ENCODE measurements at regions not wholly inside any gene's neighbourhood (a gene's known extent, or its start where the extent isn't known, plus 50 kb on each side); places are given as distances from the start of the nearest gene placed in this dataset.

DNA sequence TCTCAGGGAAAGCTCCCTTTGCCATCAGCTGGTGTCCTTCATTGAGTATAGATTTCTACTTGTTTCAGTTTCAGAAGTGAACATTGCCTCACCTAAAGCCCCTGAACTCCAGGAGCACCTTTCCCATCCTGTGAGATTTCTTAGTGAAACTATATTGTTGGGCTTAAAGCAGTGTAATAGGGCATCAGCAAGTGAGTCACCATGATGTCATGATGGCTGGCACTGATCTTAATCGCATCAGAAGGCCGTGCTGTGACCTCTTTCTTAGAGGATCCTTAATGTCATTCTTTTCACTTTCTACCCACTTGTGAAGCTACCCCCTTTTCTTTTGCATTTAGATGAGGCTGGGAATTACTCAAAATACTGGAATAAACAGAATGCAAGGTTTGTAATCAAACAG, 401.3 kb downstream of the MTRR start:
- Histone ChIP-seq H3K27me3 (ENCODE audit: insufficient read depth, low read length) (no peaks in the 10 kb centered on the region), H3K36me3 (ENCODE audit: insufficient read depth, low read length) (no peaks in the 10 kb centered on the region), H3K9me3 (ENCODE audit: low read length) (no peaks in the 10 kb centered on the region), H3K79me2 (ENCODE audit: insufficient read depth, low read length) (no peaks in the 10 kb centered on the region), H3K4me2 (ENCODE audit: low read length) (no peak overlapping the region), H3K9ac (ENCODE audit: low read length) (no peak overlapping the region), H3K4me3 (ENCODE audit: low read depth, low read length, poor library complexity, severe bottlenecking) (no peak overlapping the region), H2AFZ (ENCODE audit: low read length) (no peak overlapping the region), H3K4me1 (ENCODE audit: insufficient read depth, low read length, severe bottlenecking) (no peaks in the 10 kb centered on the region), H3K9me2 (ENCODE audit: low read depth, low read length) (no peaks in the 10 kb centered on the region), H3K27ac (ENCODE audit: low read depth, low read length, poor library complexity, severe bottlenecking) (no peak overlapping the region), H3F3A (ENCODE audit: insufficient read depth, low read length) (no peaks in the 10 kb centered on the region), H4K20me1 (ENCODE audit: insufficient read depth, low read length) (no peaks in the 10 kb centered on the region)
- TF ChIP-seq, protein P1, sequence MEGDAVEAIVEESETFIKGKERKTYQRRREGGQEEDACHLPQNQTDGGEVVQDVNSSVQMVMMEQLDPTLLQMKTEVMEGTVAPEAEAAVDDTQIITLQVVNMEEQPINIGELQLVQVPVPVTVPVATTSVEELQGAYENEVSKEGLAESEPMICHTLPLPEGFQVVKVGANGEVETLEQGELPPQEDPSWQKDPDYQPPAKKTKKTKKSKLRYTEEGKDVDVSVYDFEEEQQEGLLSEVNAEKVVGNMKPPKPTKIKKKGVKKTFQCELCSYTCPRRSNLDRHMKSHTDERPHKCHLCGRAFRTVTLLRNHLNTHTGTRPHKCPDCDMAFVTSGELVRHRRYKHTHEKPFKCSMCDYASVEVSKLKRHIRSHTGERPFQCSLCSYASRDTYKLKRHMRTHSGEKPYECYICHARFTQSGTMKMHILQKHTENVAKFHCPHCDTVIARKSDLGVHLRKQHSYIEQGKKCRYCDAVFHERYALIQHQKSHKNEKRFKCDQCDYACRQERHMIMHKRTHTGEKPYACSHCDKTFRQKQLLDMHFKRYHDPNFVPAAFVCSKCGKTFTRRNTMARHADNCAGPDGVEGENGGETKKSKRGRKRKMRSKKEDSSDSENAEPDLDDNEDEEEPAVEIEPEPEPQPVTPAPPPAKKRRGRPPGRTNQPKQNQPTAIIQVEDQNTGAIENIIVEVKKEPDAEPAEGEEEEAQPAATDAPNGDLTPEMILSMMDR (IDR thresholded peaks at IDR 0.05; ENCODE audit: low read length), result no peak
- no peak for TF ChIP-seq EZH2 (IDR thresholded peaks at IDR 0.05; ENCODE audit: borderline replicate concordance, low read length)

DNA sequence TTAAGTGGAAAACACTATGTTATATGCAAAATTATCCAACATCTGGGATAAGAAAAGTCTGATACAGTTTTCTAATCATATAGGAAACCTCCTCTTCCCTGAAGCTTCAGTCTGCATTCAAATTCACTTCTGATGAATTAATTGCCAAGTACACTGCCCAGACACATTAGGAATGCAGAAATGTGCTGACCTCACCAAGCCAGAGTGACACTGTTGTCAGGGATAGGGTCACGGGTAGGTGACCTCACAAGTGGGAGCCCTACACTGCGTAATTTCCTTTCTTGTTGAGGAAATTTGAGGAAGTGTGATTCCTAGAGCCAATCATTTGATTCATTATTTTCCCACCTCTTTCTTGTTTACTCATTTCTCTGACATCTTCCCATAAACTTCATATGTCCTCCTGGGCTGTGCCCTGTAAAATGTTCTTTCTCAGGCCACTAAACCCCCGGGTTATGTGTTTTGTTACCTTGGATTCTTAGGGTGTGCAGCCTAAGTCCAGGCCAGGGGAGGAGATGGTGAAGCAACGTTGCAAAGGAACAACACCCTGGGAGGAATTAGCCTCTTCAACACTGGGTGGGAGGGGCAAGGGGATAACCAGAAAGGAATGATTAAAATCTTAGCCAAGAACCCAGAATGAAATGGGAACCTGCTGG, 411.9 kb downstream of the MTRR start:
- Histone ChIP-seq H4K20me1 (ENCODE audit: insufficient read depth, low read length) (no peaks in the 10 kb centered on the region), H3K9ac (ENCODE audit: low read length) (no peak overlapping the region), H3K9me2 (ENCODE audit: low read depth, low read length) (no peaks in the 10 kb centered on the region), H3K4me2 (ENCODE audit: low read length) (no peak overlapping the region), H3K36me3 (ENCODE audit: insufficient read depth, low read length) (no peaks in the 10 kb centered on the region), H3K27me3 (ENCODE audit: insufficient read depth, low read length) (no peaks in the 10 kb centered on the region), H3K4me1 (ENCODE audit: insufficient read depth, low read length, severe bottlenecking) (no peaks in the 10 kb centered on the region), H3K9me3 (ENCODE audit: low read length) (no peaks in the 10 kb centered on the region), H3K27ac (ENCODE audit: low read depth, low read length, poor library complexity, severe bottlenecking) (no peak overlapping the region), H3K79me2 (ENCODE audit: insufficient read depth, low read length) (no peaks in the 10 kb centered on the region), H3F3A (ENCODE audit: insufficient read depth, low read length) (no peaks in the 10 kb centered on the region), H2AFZ (ENCODE audit: low read length) (no peak overlapping the region), H3K4me3 (ENCODE audit: low read depth, low read length, poor library complexity, severe bottlenecking) (no peak overlapping the region)
- TF ChIP-seq, protein P1 (IDR thresholded peaks at IDR 0.05; ENCODE audit: low read length), result no peak
- no peak for TF ChIP-seq EZH2 (IDR thresholded peaks at IDR 0.05; ENCODE audit: borderline replicate concordance, low read length)

DNA sequence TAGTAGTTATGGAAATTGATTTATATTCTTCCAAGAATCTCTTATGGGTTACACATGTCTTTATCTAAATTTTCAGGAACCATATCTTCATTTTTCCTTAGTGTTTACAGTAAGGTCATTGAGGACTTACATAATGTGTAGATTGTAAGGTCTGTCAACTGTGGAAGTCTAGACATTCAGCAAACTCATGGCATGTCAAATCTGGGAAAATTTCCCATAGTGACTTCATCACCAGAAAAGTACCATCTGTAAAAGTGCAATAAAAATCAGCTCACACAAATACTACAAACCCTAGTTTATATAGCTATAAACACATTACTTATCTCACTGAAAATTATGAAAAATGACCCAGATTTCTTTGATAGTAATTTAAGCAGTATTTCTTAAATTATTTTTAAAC, 419.4 kb downstream of the MTRR start:
- Histone ChIP-seq H2AFZ (ENCODE audit: low read length) (no peak overlapping the region), H3K9me3 (ENCODE audit: low read length) (no peaks in the 10 kb centered on the region), H3K4me2 (ENCODE audit: low read length) (no peak overlapping the region), H4K20me1 (ENCODE audit: insufficient read depth, low read length) (no peaks in the 10 kb centered on the region), H3K9me2 (ENCODE audit: low read depth, low read length) (no peaks in the 10 kb centered on the region), H3K79me2 (ENCODE audit: insufficient read depth, low read length) (no peaks in the 10 kb centered on the region), H3K36me3 (ENCODE audit: insufficient read depth, low read length) (no peaks in the 10 kb centered on the region), H3K27me3 (ENCODE audit: insufficient read depth, low read length) (no peaks in the 10 kb centered on the region), H3K9ac (ENCODE audit: low read length) (no peak overlapping the region), H3F3A (ENCODE audit: insufficient read depth, low read length) (no peaks in the 10 kb centered on the region), H3K27ac (ENCODE audit: low read depth, low read length, poor library complexity, severe bottlenecking) (no peak overlapping the region), H3K4me3 (ENCODE audit: low read depth, low read length, poor library complexity, severe bottlenecking) (no peak overlapping the region), H3K4me1 (ENCODE audit: insufficient read depth, low read length, severe bottlenecking) (no peaks in the 10 kb centered on the region)
- TF ChIP-seq, protein P1 (IDR thresholded peaks at IDR 0.05; ENCODE audit: low read length), result no peak
- no peak for TF ChIP-seq EZH2 (IDR thresholded peaks at IDR 0.05; ENCODE audit: borderline replicate concordance, low read length)

Measured in OCI-LY1 (cell line).